ENCODE measurements at regions not wholly inside any gene's neighbourhood (a gene's known extent, or its start where the extent isn't known, plus 50 kb on each side); places are given as distances from the start of the nearest gene placed in this dataset.
"Not testable (repeated sequence)": the region's sequence is repeated elsewhere in the genome, so short reads cannot be mapped to it uniquely, and the experiment has no call there.

DNA sequence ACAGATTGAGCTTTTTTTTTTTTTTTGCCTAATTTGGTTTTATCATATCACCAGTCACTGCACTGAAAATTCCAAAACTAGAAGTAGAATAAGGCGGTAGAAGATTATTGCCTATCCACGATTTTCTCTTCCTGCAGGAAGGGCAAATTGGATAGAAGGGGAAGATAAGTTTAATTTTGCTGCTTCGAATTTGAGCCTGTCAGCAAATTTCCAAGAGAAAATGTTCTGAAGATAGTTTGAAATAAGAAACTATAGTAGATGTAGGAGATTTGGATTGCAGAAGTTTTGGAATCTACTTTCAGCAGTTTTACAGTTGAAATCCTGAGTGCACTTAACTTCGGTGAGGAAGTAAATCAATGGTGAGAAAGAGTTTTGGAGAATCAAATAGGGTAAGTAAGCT is 164.9 kb downstream of the PTBP2 start:
- no peaks in the 10 kb centered on the region for H3K9me3 ChIP-seq
- no peaks in the 10 kb centered on the region for H3K27me3 ChIP-seq
- H3K36me3 ChIP-seq, result no peaks in the 10 kb centered on the region
- no peak overlapping the region for H3K27ac ChIP-seq
- TF ChIP-seq, protein P1, sequence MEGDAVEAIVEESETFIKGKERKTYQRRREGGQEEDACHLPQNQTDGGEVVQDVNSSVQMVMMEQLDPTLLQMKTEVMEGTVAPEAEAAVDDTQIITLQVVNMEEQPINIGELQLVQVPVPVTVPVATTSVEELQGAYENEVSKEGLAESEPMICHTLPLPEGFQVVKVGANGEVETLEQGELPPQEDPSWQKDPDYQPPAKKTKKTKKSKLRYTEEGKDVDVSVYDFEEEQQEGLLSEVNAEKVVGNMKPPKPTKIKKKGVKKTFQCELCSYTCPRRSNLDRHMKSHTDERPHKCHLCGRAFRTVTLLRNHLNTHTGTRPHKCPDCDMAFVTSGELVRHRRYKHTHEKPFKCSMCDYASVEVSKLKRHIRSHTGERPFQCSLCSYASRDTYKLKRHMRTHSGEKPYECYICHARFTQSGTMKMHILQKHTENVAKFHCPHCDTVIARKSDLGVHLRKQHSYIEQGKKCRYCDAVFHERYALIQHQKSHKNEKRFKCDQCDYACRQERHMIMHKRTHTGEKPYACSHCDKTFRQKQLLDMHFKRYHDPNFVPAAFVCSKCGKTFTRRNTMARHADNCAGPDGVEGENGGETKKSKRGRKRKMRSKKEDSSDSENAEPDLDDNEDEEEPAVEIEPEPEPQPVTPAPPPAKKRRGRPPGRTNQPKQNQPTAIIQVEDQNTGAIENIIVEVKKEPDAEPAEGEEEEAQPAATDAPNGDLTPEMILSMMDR (IDR thresholded peaks at IDR 0.05), result no peak
- no peak for DNase-seq
- no peaks in the 10 kb centered on the region for H3K4me1 ChIP-seq
- H3K4me3 ChIP-seq, result no peak overlapping the region
- intact Hi-C loops (cut with DNase I; ENCODE audit: low total_unique reads), result no loop called here

DNA sequence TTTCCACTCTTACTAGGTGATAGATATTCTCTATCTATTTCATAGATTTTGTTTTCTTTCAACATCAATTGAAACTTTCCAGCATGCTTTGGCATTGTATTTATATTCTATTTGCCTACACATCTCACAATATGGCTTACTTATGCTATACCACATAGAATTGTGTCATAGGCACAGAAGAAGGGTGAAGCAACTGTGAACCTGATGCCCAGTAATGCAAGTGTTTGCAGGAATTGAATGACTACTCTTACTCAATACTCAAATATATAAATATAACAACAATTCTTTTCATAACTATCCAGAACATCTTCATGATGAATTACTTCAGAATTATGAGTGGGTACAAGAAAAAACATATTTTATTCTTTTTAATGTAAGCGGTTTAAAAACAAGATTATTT is 165.9 kb downstream of the PTBP2 start:
- H3K4me1 ChIP-seq, result no peaks in the 10 kb centered on the region
- DNase-seq, result no peak
- H3K36me3 ChIP-seq, result no peaks in the 10 kb centered on the region
- no peaks in the 10 kb centered on the region for H3K27me3 ChIP-seq
- intact Hi-C loops (cut with DNase I; ENCODE audit: low total_unique reads), result no loop called here
- TF ChIP-seq, protein P1 (IDR thresholded peaks at IDR 0.05), result no peak
- H3K9me3 ChIP-seq, result no peaks in the 10 kb centered on the region
- H3K27ac ChIP-seq, result no peak overlapping the region
- no peak overlapping the region for H3K4me3 ChIP-seq

DNA sequence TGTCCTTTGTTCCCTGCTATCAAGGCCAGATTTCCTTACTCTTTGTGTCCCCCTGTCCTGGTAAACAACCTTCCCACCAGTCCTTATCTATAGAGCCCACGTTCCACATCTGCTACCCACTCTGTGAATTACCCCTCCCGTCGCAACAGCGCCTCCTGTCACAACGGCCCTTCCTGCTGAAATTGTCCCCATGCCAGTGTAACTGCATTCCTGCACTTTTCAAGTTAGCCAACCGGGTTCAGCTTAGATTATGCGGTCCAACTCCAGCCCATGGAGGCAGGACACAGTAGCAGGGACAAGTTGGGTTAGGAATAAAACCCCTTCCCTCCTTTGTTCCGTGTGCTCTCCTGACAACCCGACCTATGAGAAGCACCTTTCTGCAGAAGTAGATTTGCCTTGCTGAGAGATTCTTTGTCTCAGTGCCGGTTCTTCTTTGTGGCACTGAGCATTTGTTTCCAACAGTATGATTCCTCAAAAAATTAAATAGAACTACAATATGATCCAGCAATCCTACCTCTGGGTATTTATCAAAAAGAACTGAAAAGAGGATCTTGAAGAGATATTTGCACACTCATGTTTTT is 180.3 kb downstream of the PTBP2 start:
- TF ChIP-seq, protein P1 (IDR thresholded peaks at IDR 0.05), result no peak
- Histone ChIP-seq H3K27me3 (no peaks in the 10 kb centered on the region), H3K27ac (no peak overlapping the region), H3K9me3 (peaks cover 0 to 9% (median 5%) of the 10 kb centered on the region in 3 donors), H3K4me1 (no peaks in the 10 kb centered on the region), H3K4me3 (no peak overlapping the region), H3K36me3 (no peaks in the 10 kb centered on the region)
- intact Hi-C loops (cut with DNase I; ENCODE audit: low total_unique reads), result no loop called here
- no peak for DNase-seq

DNA sequence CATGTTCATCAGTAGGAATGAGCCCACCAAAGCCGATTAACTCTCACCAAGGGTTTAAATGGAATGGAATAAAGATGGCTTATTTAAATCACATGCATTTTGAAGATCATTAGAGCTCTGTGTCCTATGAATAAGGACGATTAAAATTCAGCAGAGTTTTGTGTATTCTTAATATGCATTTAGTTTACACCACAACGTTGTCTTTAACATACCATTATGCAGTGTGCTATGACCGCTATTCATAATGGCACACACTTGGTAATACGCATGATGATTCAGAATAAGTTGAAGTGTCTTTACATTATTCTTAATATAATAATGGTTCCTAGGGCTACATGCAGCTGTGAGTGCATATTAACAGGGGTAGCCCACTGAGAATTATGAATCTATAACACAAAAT is 190.7 kb downstream of the PTBP2 start:
- no peak overlapping the region for H3K4me3 ChIP-seq
- H3K4me1 ChIP-seq, result no peaks in the 10 kb centered on the region
- TF ChIP-seq, protein P1 (IDR thresholded peaks at IDR 0.05), result no peak
- no peaks in the 10 kb centered on the region for H3K36me3 ChIP-seq
- no peaks in the 10 kb centered on the region for H3K27me3 ChIP-seq
- H3K9me3 ChIP-seq, result no peaks in the 10 kb centered on the region
- intact Hi-C loops (cut with DNase I; ENCODE audit: low total_unique reads), result no loop called here
- no peak overlapping the region for H3K27ac ChIP-seq
- no peak for DNase-seq

DNA sequence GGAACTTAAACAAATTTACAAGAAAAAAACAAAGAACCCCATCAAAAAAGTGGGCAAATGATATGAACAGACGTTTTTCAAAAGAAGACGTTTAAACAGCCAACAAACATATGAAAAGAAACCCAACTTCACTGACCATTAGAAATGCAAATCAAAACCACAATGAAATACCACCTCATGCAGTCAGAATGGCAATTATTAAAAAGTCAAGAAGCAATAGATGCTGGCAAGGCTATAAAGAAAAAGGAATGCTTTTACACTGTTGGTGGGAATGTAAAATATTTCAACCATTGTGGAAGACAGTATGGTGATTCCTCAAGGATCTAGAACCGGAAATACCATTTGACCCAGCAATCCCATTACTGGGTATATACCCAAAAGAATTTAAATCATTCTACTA is 194.1 kb downstream of the PTBP2 start:
- H3K4me1 ChIP-seq, result peaks cover 0 to 13% (median 4%) of the 10 kb centered on the region in 4 donors
- H3K27me3 ChIP-seq; H3K4me3 ChIP-seq; H3K27ac ChIP-seq; H3K36me3 ChIP-seq; DNase-seq; intact Hi-C loops (cut with DNase I; ENCODE audit: low total_unique reads); H3K9me3 ChIP-seq: not testable (repeated sequence)

DNA sequence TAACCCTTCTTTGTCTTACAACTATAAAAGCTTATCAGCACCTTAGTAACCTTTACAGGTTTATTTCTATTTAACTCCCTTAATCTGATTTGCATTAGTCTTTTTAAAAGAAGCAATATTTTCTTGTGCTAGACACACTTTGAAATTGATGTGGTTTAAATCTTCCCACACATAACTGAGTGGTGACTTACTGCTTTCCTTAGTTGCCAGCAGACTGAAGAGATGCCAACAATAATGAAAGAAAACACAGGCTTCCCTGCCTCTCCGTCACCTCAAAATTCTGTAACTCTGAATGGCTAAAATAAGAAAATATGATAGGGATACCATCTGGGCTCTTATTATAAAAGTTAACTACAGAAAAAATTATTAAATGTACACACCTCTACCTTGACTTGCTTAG is 196.8 kb downstream of the PTBP2 start:
- no peak overlapping the region for H3K4me3 ChIP-seq
- no peak overlapping the region for H3K27ac ChIP-seq
- TF ChIP-seq, protein P1 (IDR thresholded peaks at IDR 0.05), result no peak
- H3K27me3 ChIP-seq, result no peaks in the 10 kb centered on the region
- H3K4me1 ChIP-seq, result peaks cover 0 to 13% (median 4%) of the 10 kb centered on the region in 4 donors
- no peaks in the 10 kb centered on the region for H3K9me3 ChIP-seq
- DNase-seq, result no peak
- no peaks in the 10 kb centered on the region for H3K36me3 ChIP-seq
- intact Hi-C loops (cut with DNase I; ENCODE audit: low total_unique reads), result no loop called here
